ENCODE measurements at regions not wholly inside any gene's neighbourhood (a gene's known extent, or its start where the extent isn't known, plus 50 kb on each side); places are given as distances from the start of the nearest gene placed in this dataset.

GRCh38 chr6:87772597-87773530 is 70.8 kb upstream of the AKIRIN2 start:
- no peaks in the 10 kb centered on the region for H3K36me3 Mint-ChIP-seq (ENCODE audit: unreplicated experiment)
- peaks cover 7% of the 10 kb centered on the region for H3K27me3 Mint-ChIP-seq (ENCODE audit: unreplicated experiment)
- DNase-seq (ENCODE audit: extremely low spot score, unreplicated experiment), result no peak
- no peak overlapping the region for H3K4me3 Mint-ChIP-seq (ENCODE audit: unreplicated experiment)
- H3K27ac Mint-ChIP-seq (ENCODE audit: unreplicated experiment), result no peak overlapping the region
- peaks cover 4% of the 10 kb centered on the region for H3K9me3 Mint-ChIP-seq (ENCODE audit: unreplicated experiment)
- TF ChIP-seq CTCF (IDR thresholded peaks at IDR 0.05), result no peak
- peaks cover 2% of the 10 kb centered on the region for H3K4me1 Mint-ChIP-seq (ENCODE audit: unreplicated experiment)

GRCh38 chr6:87767478-87767877 is 65.4 kb upstream of the AKIRIN2 start:
- Mint-ChIP-seq H3K4me1 (ENCODE audit: unreplicated experiment) (no peaks in the 10 kb centered on the region), H3K36me3 (ENCODE audit: unreplicated experiment) (no peaks in the 10 kb centered on the region), H3K27me3 (ENCODE audit: unreplicated experiment) (peaks cover 5% of the 10 kb centered on the region), H3K4me3 (ENCODE audit: unreplicated experiment) (no peak overlapping the region), H3K9me3 (ENCODE audit: unreplicated experiment) (no peaks in the 10 kb centered on the region), H3K27ac (ENCODE audit: unreplicated experiment) (no peak overlapping the region)
- no peak for DNase-seq (ENCODE audit: extremely low spot score, unreplicated experiment)
- TF ChIP-seq CTCF (IDR thresholded peaks at IDR 0.05), result no peak

- Mint-ChIP-seq H3K27me3 (ENCODE audit: unreplicated experiment) (peaks cover 5% of the 10 kb centered on the region), H3K9me3 (ENCODE audit: unreplicated experiment) (no peaks in the 10 kb centered on the region), H3K36me3 (ENCODE audit: unreplicated experiment) (no peaks in the 10 kb centered on the region), H3K27ac (ENCODE audit: unreplicated experiment) (no peak overlapping the region), H3K4me1 (ENCODE audit: unreplicated experiment) (no peaks in the 10 kb centered on the region), H3K4me3 (ENCODE audit: unreplicated experiment) (no peak overlapping the region)
- DNase-seq (ENCODE audit: extremely low spot score, unreplicated experiment), result no peak
- TF ChIP-seq CTCF (IDR thresholded peaks at IDR 0.05), result no peak
Observed at GRCh38 chr6:87766211-87766610, 64.2 kb upstream of the AKIRIN2 start.

- DNase-seq (ENCODE audit: extremely low spot score, unreplicated experiment), result no peak
- no peak overlapping the region for H3K4me3 Mint-ChIP-seq (ENCODE audit: unreplicated experiment)
- H3K4me1 Mint-ChIP-seq (ENCODE audit: unreplicated experiment), result no peaks in the 10 kb centered on the region
- H3K36me3 Mint-ChIP-seq (ENCODE audit: unreplicated experiment), result no peaks in the 10 kb centered on the region
- no peak for TF ChIP-seq CTCF (IDR thresholded peaks at IDR 0.05)
- peaks cover 5% of the 10 kb centered on the region for H3K27me3 Mint-ChIP-seq (ENCODE audit: unreplicated experiment)
- H3K27ac Mint-ChIP-seq (ENCODE audit: unreplicated experiment), result no peak overlapping the region
- H3K9me3 Mint-ChIP-seq (ENCODE audit: unreplicated experiment), result no peaks in the 10 kb centered on the region
Observed at GRCh38 chr6:87763901-87764300, 61.9 kb upstream of the AKIRIN2 start.

GRCh38 chr6:87763276-87763675 is 61.2 kb upstream of the AKIRIN2 start:
- Mint-ChIP-seq H3K9me3 (ENCODE audit: unreplicated experiment) (no peaks in the 10 kb centered on the region), H3K27me3 (ENCODE audit: unreplicated experiment) (peaks cover 5% of the 10 kb centered on the region), H3K27ac (ENCODE audit: unreplicated experiment) (no peak overlapping the region), H3K4me3 (ENCODE audit: unreplicated experiment) (no peak overlapping the region), H3K4me1 (ENCODE audit: unreplicated experiment) (no peaks in the 10 kb centered on the region), H3K36me3 (ENCODE audit: unreplicated experiment) (no peaks in the 10 kb centered on the region)
- no peak for DNase-seq (ENCODE audit: extremely low spot score, unreplicated experiment)
- TF ChIP-seq CTCF (IDR thresholded peaks at IDR 0.05), result no peak
